C4-2B (cell line): ENCODE measurements at regions not wholly inside any gene's neighbourhood (a gene's known extent, or its start where the extent isn't known, plus 50 kb on each side); places are given as distances from the start of the nearest gene placed in this dataset.

ENCODE experiments used
- H3K27ac ChIP-seq: fragments of 450-650 bp; 2 replicates; pipeline ENCODE4 v1.5.1; 2017
- CTCF ChIP-seq: fragments of 450-650 bp; conservative IDR thresholded peaks from 2 replicates; pipeline ENCODE4 v1.5.1; 2017; ENCODE audit warnings: mild to moderate bottlenecking
- ZFX ChIP-seq: fragments of 450-650 bp; IDR thresholded peaks from 2 replicates; pipeline ENCODE4 v1.6.1; 2017

GRCh38 chr12:19837543-19837942 lies 398.3 kb downstream of the AEBP2 start:
- no peak overlapping the region for H3K27ac ChIP-seq
- TF ChIP-seq ZFX (no peak), CTCF (no peak)

GRCh38 chr12:19841451-19841850 lies 402.2 kb downstream of the AEBP2 start:
- no peak for TF ChIP-seq ZFX
- no peak for TF ChIP-seq CTCF
- no peak overlapping the region for H3K27ac ChIP-seq

- TF ChIP-seq CTCF (no peak), ZFX (no peak)
- H3K27ac ChIP-seq: no peak overlapping the region
Observed at GRCh38 chr12:19842116-19842515, 402.8 kb downstream of the AEBP2 start.

GRCh38 chr12:19844224-19844623 lies 404.9 kb downstream of the AEBP2 start:
- TF ChIP-seq CTCF: no peak
- no peak for TF ChIP-seq ZFX
- H3K27ac ChIP-seq: no peak overlapping the region

GRCh38 chr12:19846574-19846973 lies 407.3 kb downstream of the AEBP2 start:
- no peak overlapping the region for H3K27ac ChIP-seq
- TF ChIP-seq CTCF (no peak), ZFX (no peak)

- no peak for TF ChIP-seq CTCF
- no peak for TF ChIP-seq ZFX
- H3K27ac ChIP-seq: no peak overlapping the region
Observed at GRCh38 chr12:19847294-19848059, 408.2 kb downstream of the AEBP2 start.

- TF ChIP-seq ZFX (no peak), CTCF (no peak)
- no peak overlapping the region for H3K27ac ChIP-seq
Observed at GRCh38 chr12:19848421-19848820, 409.1 kb downstream of the AEBP2 start.
